ENCODE measurements at regions not wholly inside any gene's neighbourhood (a gene's known extent, or its start where the extent isn't known, plus 50 kb on each side); places are given as distances from the start of the nearest gene placed in this dataset.

DNA sequence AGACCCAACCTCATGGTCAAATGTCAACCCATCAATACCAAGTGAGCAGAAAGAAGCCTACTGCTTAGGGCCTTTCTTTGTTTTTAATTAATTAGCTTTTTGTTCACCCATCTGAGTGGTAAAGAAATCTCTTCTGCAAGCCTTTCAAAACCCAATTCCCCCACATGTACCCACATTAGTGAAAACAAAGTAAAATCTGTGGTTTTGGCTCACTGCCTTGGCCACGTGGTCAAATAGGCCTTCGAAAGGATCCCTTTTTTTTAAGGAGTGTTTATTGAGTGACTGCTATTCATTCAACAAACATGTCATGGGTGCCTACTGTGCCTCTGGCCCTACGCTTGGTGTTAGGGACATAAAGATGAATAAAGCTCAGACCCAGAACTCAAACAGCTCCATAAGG lies 160.1 kb downstream of the NUAK1 start:
- DNase-seq = no peak
- Histone ChIP-seq H3K9me3 (no peaks in the 10 kb centered on the region), H3K27me3 (no peaks in the 10 kb centered on the region), H3K4me1 (no peaks in the 10 kb centered on the region), H3K4me3 (ENCODE audit: low read depth, low read length) (no peak overlapping the region), H3K36me3 (no peaks in the 10 kb centered on the region)
- TF ChIP-seq, protein P1, sequence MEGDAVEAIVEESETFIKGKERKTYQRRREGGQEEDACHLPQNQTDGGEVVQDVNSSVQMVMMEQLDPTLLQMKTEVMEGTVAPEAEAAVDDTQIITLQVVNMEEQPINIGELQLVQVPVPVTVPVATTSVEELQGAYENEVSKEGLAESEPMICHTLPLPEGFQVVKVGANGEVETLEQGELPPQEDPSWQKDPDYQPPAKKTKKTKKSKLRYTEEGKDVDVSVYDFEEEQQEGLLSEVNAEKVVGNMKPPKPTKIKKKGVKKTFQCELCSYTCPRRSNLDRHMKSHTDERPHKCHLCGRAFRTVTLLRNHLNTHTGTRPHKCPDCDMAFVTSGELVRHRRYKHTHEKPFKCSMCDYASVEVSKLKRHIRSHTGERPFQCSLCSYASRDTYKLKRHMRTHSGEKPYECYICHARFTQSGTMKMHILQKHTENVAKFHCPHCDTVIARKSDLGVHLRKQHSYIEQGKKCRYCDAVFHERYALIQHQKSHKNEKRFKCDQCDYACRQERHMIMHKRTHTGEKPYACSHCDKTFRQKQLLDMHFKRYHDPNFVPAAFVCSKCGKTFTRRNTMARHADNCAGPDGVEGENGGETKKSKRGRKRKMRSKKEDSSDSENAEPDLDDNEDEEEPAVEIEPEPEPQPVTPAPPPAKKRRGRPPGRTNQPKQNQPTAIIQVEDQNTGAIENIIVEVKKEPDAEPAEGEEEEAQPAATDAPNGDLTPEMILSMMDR (IDR thresholded peaks at IDR 0.05; ENCODE audit: low read depth, low read length) = no peak

DNA sequence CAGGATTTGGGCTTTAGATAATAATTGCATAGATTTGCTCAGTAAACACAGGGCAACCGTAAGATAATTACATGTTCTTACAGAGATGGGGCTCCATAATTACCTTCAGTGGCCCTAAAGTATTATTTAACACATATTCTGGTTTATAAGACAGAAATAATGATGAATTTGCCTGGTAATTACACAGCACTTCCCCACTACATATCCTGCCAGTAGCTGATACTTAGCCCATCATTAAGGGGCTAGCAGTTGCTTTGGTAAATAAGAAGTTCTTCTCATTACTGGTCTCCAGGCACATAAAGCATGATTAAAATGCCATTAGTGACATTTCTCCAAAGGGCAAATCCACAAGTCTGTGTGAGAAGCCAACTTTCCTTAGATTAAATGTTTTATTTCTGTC lies 158.7 kb downstream of the NUAK1 start:
- Histone ChIP-seq H3K4me1 (no peaks in the 10 kb centered on the region), H3K4me3 (ENCODE audit: low read depth, low read length) (no peak overlapping the region), H3K36me3 (no peaks in the 10 kb centered on the region), H3K27me3 (no peaks in the 10 kb centered on the region), H3K9me3 (no peaks in the 10 kb centered on the region)
- DNase-seq = no peak
- TF ChIP-seq, protein P1 (IDR thresholded peaks at IDR 0.05; ENCODE audit: low read depth, low read length) = no peak

DNA sequence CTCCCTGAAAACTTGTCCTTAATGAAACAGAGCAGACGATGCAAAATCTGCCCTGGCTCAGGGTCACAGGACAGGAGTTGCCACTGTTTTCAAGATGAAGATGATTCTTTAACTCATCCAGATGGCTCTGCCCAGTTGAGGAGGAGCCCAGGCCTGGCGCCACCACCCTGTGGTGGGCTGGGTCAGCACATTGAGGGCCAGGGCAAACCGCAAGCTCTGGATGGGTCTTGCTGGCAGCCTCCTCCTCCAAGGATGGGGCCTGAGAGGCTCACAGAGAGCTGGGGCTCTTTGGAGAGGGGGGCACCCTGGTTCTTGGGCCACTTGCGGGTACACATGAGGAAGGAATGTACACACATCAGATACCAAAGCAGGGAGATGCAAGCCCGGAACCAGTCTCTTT lies 158.2 kb downstream of the NUAK1 start:
- Histone ChIP-seq H3K4me3 (ENCODE audit: low read depth, low read length) (no peak overlapping the region), H3K36me3 (no peaks in the 10 kb centered on the region), H3K9me3 (no peaks in the 10 kb centered on the region), H3K27me3 (no peaks in the 10 kb centered on the region), H3K4me1 (no peaks in the 10 kb centered on the region)
- TF ChIP-seq, protein P1 (IDR thresholded peaks at IDR 0.05; ENCODE audit: low read depth, low read length) = no peak
- no peak for DNase-seq

DNA sequence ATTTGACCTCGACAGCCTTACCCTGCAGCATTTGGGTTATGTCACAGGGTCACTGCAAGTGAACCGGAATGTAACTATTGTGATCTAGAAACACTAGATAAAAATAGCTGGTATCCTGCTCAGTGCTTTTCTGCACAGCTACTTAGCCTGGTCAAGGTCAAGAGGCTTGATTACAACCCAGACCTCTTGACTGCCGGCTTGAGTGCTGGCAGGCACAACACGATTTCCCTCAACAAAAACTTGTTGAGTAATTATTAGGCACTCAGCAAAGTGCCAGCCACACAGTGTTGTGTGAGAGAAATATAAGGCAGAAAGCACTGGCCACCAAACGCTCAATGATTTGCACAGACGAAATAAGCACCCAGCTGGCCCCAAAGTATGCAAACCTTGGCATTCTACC lies 156.7 kb downstream of the NUAK1 start:
- H3K4me1 ChIP-seq = no peaks in the 10 kb centered on the region
- H3K36me3 ChIP-seq = no peaks in the 10 kb centered on the region
- TF ChIP-seq, protein P1 (IDR thresholded peaks at IDR 0.05; ENCODE audit: low read depth, low read length) = no peak
- no peak overlapping the region for H3K4me3 ChIP-seq (ENCODE audit: low read depth, low read length)
- H3K9me3 ChIP-seq = no peaks in the 10 kb centered on the region
- no peak for DNase-seq
- no peaks in the 10 kb centered on the region for H3K27me3 ChIP-seq

DNA sequence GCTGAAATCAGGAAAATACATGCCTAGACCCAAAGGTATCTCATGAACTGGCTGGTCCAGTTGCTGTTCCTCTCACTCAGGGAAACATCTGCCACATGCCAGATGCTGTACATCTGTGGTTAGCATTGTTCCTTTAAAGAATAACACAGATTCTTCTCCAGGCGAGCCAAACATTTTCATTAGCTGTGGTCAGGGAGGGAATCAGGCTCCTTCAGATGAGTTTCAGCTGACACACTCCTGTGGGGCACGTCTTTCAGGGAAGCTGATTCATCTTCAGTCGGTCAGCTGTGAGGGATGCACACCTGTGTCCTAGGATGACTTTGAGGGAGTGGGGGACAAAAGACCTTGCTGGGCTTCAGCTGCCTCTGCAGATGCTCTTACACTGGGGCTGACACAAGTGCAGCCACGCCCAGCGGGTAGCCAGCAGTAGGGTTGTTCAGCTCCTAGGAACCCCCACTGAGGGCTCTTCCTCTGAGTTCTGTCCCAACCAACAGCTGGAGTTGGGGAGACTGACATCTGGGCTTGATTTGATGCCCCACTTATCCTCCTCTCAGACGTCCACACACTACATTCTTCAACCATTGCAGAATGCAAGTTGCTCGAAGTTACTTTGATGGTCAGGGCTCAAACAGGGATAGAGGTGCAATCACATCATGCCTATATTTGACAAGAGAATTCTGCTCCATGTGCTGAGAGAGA lies 155.0 kb downstream of the NUAK1 start:
- no peak for DNase-seq
- TF ChIP-seq, protein P1 (IDR thresholded peaks at IDR 0.05; ENCODE audit: low read depth, low read length) = no peak
- no peak overlapping the region for H3K4me3 ChIP-seq (ENCODE audit: low read depth, low read length)
- H3K36me3 ChIP-seq = no peaks in the 10 kb centered on the region
- no peaks in the 10 kb centered on the region for H3K27me3 ChIP-seq
- H3K9me3 ChIP-seq = no peaks in the 10 kb centered on the region
- no peaks in the 10 kb centered on the region for H3K4me1 ChIP-seq

DNA sequence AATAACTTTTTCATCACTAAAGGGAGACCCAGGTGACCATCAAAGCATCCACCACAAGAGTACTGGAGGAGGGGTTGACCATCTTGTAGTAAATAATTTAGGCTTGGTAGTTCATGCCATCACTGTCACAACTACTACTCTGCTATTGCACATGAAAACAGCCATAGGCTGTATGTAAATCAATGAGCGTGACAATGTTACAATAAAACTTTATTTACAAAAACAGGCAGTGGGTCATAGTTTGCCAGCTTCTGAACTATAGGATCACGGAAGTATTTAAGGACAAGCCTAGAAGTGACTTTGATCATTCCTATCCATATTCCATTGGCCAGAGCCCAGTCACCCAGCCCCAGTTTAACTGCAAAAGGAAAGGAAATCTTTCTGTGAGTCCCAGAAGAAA lies 153.4 kb downstream of the NUAK1 start:
- Histone ChIP-seq H3K9me3 (no peaks in the 10 kb centered on the region), H3K4me1 (no peaks in the 10 kb centered on the region), H3K27me3 (no peaks in the 10 kb centered on the region), H3K36me3 (no peaks in the 10 kb centered on the region), H3K4me3 (ENCODE audit: low read depth, low read length) (no peak overlapping the region)
- no peak for DNase-seq
- TF ChIP-seq, protein P1 (IDR thresholded peaks at IDR 0.05; ENCODE audit: low read depth, low read length) = no peak

All from BE2C (cell line).